Activated CD8-positive, alpha-beta T cell treated with anti-CD3 and anti-CD28 coated beads, Interleukin-2, amount 10 ng/mL, durations not matched to agents 7 days and 5 days (primary cell): ENCODE measurements at regions not wholly inside any gene's neighbourhood (a gene's known extent, or its start where the extent isn't known, plus 50 kb on each side); places are given as distances from the start of the nearest gene placed in this dataset.
A peak's percentile ranks its signal among the peaks of the same experiment; 100 is the strongest.

Experiments used
- ATAC-seq: fragments of 150-1000 bp; cut with Tn5 transposase; one replicate; pipeline ENCODE4 v1.10.0; 2021; ENCODE audit warnings: moderate library complexity
- CTCF ChIA-PET: fragments of 350-600 bp; sonication (Branson Sonifier 250); formaldehyde crosslinking; loops from one replicate; lab custom pipeline; 2021; ENCODE audit warnings: antibody characterized with exemption; lab: Charles Lee
- POLR2A ChIA-PET: fragments of 350-600 bp; sonication (Branson Sonifier 250); formaldehyde crosslinking; loops from one replicate; lab custom pipeline; 2021; ENCODE audit warnings: antibody characterized with exemption; lab: Charles Lee
- DNase-seq: peaks from one replicate; pipeline ENCODE4 v3.0.0-alpha.2; 2020
- H3K27ac Mint-ChIP-seq: one replicate; pipeline ENCODE4 v1.8.0; 2021; ENCODE audit warnings: mild to moderate bottlenecking, mixed read lengths
- H3K27me3 Mint-ChIP-seq: one replicate; pipeline ENCODE4 v1.8.0; 2021; ENCODE audit warnings: low read depth, mixed read lengths
- H3K36me3 Mint-ChIP-seq: one replicate; pipeline ENCODE4 v1.8.0; 2021; ENCODE audit warnings: low read depth, mixed read lengths
- H3K4me1 Mint-ChIP-seq: one replicate; pipeline ENCODE4 v1.8.0; 2021; ENCODE audit warnings: low read depth, mixed read lengths
- H3K4me3 Mint-ChIP-seq: one replicate; pipeline ENCODE4 v1.8.0; 2021; ENCODE audit warnings: mild to moderate bottlenecking, mixed read lengths
- H3K9me3 Mint-ChIP-seq: one replicate; pipeline ENCODE4 v1.8.0; 2022; ENCODE audit warnings: mixed read lengths; ENCODE audit not compliant: insufficient read depth

- no peak overlapping the region for H3K27ac Mint-ChIP-seq
- ATAC-seq (no peak), DNase-seq (no peak)
- no peaks in the 10 kb centered on the region for H3K27me3 Mint-ChIP-seq
- H3K4me1 Mint-ChIP-seq: no peaks in the 10 kb centered on the region
- no peak overlapping the region for H3K4me3 Mint-ChIP-seq
- H3K36me3 Mint-ChIP-seq: no peaks in the 10 kb centered on the region
- ChIA-PET CTCF (interaction anchor here (1.2 kb wide), 1 partner anchor 12 kb away, joined by 4 read pairs; no protein-coding TSS in a partner anchor), POLR2A (no interaction called here)
- H3K9me3 Mint-ChIP-seq: no peaks in the 10 kb centered on the region
Observed at GRCh38 chr2:12579018-12579417, 137.7 kb upstream of the TRIB2 start.

GRCh38 chr2:12584338-12584737 lies 132.4 kb upstream of the TRIB2 start:
- Mint-ChIP-seq H3K27ac (no peak overlapping the region), H3K27me3 (no peaks in the 10 kb centered on the region), H3K4me3 (no peak overlapping the region), H3K36me3 (no peaks in the 10 kb centered on the region), H3K4me1 (peaks cover 20% of the 10 kb centered on the region), H3K9me3 (no peaks in the 10 kb centered on the region)
- ATAC-seq (no peak), DNase-seq (no peak)
- POLR2A ChIA-PET: no interaction called here
- CTCF ChIA-PET: no interaction called here

- Mint-ChIP-seq H3K27me3 (no peaks in the 10 kb centered on the region), H3K4me1 (peaks cover 23% of the 10 kb centered on the region), H3K27ac (no peak overlapping the region), H3K36me3 (no peaks in the 10 kb centered on the region), H3K9me3 (no peaks in the 10 kb centered on the region), H3K4me3 (no peak overlapping the region)
- CTCF ChIA-PET: interaction anchor here (0.7 kb wide), 1 partner anchor 226 kb away, joined by 4 read pairs; no protein-coding TSS in a partner anchor
- ATAC-seq (no peak), DNase-seq (no peak)
- POLR2A ChIA-PET: interaction anchor here (0.8 kb wide), 1 partner anchor 247 kb away, joined by 3 read pairs; no protein-coding TSS in a partner anchor
Observed at GRCh38 chr2:12585784-12586183, 131.0 kb upstream of the TRIB2 start.

GRCh38 chr2:12587228-12587627 lies 129.5 kb upstream of the TRIB2 start:
- POLR2A ChIA-PET: no interaction called here
- CTCF ChIA-PET: no interaction called here
- no peaks in the 10 kb centered on the region for H3K27me3 Mint-ChIP-seq
- H3K4me1 Mint-ChIP-seq: peaks cover 23% of the 10 kb centered on the region
- H3K9me3 Mint-ChIP-seq: no peaks in the 10 kb centered on the region
- no peaks in the 10 kb centered on the region for H3K36me3 Mint-ChIP-seq
- no peak for DNase-seq
- no peak overlapping the region for H3K4me3 Mint-ChIP-seq
- no peak for ATAC-seq
- H3K27ac Mint-ChIP-seq: no peak overlapping the region

GRCh38 chr2:12587729-12588522 lies 128.8 kb upstream of the TRIB2 start:
- DNase-seq (no peak), ATAC-seq (peak; percentile 51)
- no peaks in the 10 kb centered on the region for H3K9me3 Mint-ChIP-seq
- POLR2A ChIA-PET: no interaction called here
- CTCF ChIA-PET: interaction anchor here (1.0 kb wide), 1 partner anchor 18 kb away, joined by 3 read pairs; no protein-coding TSS in a partner anchor
- peak overlapping the region; percentile 64 for H3K27ac Mint-ChIP-seq
- no peaks in the 10 kb centered on the region for H3K36me3 Mint-ChIP-seq
- H3K4me1 Mint-ChIP-seq: peaks cover 23% of the 10 kb centered on the region
- H3K4me3 Mint-ChIP-seq: no peak overlapping the region
- H3K27me3 Mint-ChIP-seq: no peaks in the 10 kb centered on the region

- no peaks in the 10 kb centered on the region for H3K9me3 Mint-ChIP-seq
- CTCF ChIA-PET: interaction anchor here (1.0 kb wide), 1 partner anchor 17 kb away, joined by 3 read pairs; no protein-coding TSS in a partner anchor
- H3K4me3 Mint-ChIP-seq: no peak overlapping the region
- peak overlapping the region; percentile 4 for H3K27ac Mint-ChIP-seq
- DNase-seq (no peak), ATAC-seq (no peak)
- H3K36me3 Mint-ChIP-seq: no peaks in the 10 kb centered on the region
- no peaks in the 10 kb centered on the region for H3K27me3 Mint-ChIP-seq
- peaks cover 23% of the 10 kb centered on the region for H3K4me1 Mint-ChIP-seq
- POLR2A ChIA-PET: no interaction called here
Observed at GRCh38 chr2:12588986-12589385, 127.8 kb upstream of the TRIB2 start.

- ATAC-seq (no peak), DNase-seq (no peak)
- H3K27me3 Mint-ChIP-seq: no peaks in the 10 kb centered on the region
- H3K4me1 Mint-ChIP-seq: peaks cover 23% of the 10 kb centered on the region
- H3K9me3 Mint-ChIP-seq: no peaks in the 10 kb centered on the region
- H3K36me3 Mint-ChIP-seq: no peaks in the 10 kb centered on the region
- H3K27ac Mint-ChIP-seq: no peak overlapping the region
- POLR2A ChIA-PET: no interaction called here
- CTCF ChIA-PET: no interaction called here
- H3K4me3 Mint-ChIP-seq: no peak overlapping the region
Observed at GRCh38 chr2:12589802-12590320, 126.9 kb upstream of the TRIB2 start.

- ChIA-PET CTCF (no interaction called here), POLR2A (interaction anchor here (1.3 kb wide), 1 partner anchor 124 kb away, joined by 3 read pairs; no protein-coding TSS in a partner anchor)
- Mint-ChIP-seq H3K36me3 (no peaks in the 10 kb centered on the region), H3K4me1 (peaks cover 20% of the 10 kb centered on the region), H3K9me3 (no peaks in the 10 kb centered on the region), H3K27me3 (no peaks in the 10 kb centered on the region), H3K27ac (no peak overlapping the region), H3K4me3 (no peak overlapping the region)
- DNase-seq (no peak), ATAC-seq (no peak)
Observed at GRCh38 chr2:12592296-12592695, 124.4 kb upstream of the TRIB2 start.

- no peaks in the 10 kb centered on the region for H3K36me3 Mint-ChIP-seq
- POLR2A ChIA-PET: no interaction called here
- no peak overlapping the region for H3K27ac Mint-ChIP-seq
- H3K9me3 Mint-ChIP-seq: no peaks in the 10 kb centered on the region
- H3K4me3 Mint-ChIP-seq: no peak overlapping the region
- no peak for ATAC-seq
- CTCF ChIA-PET: no interaction called here
- peaks cover under 1% of the 10 kb centered on the region for H3K4me1 Mint-ChIP-seq
- H3K27me3 Mint-ChIP-seq: no peaks in the 10 kb centered on the region
- no peak for DNase-seq
Observed at GRCh38 chr2:12594590-12594989, 122.1 kb upstream of the TRIB2 start.

GRCh38 chr2:12596771-12597170 lies 120.0 kb upstream of the TRIB2 start:
- ChIA-PET CTCF (no interaction called here), POLR2A (no interaction called here)
- Mint-ChIP-seq H3K36me3 (no peaks in the 10 kb centered on the region), H3K27me3 (no peaks in the 10 kb centered on the region), H3K27ac (no peak overlapping the region), H3K4me1 (no peaks in the 10 kb centered on the region), H3K9me3 (no peaks in the 10 kb centered on the region), H3K4me3 (no peak overlapping the region)
- DNase-seq (no peak), ATAC-seq (no peak)

GRCh38 chr2:12597610-12598009 lies 119.1 kb upstream of the TRIB2 start:
- CTCF ChIA-PET: no interaction called here
- POLR2A ChIA-PET: no interaction called here
- H3K27ac Mint-ChIP-seq: no peak overlapping the region
- H3K9me3 Mint-ChIP-seq: no peaks in the 10 kb centered on the region
- no peak for DNase-seq
- H3K27me3 Mint-ChIP-seq: no peaks in the 10 kb centered on the region
- no peak for ATAC-seq
- H3K4me1 Mint-ChIP-seq: no peaks in the 10 kb centered on the region
- H3K36me3 Mint-ChIP-seq: no peaks in the 10 kb centered on the region
- no peak overlapping the region for H3K4me3 Mint-ChIP-seq

- ChIA-PET POLR2A (no interaction called here), CTCF (no interaction called here)
- ATAC-seq (no peak), DNase-seq (no peak)
- H3K4me3 Mint-ChIP-seq: no peak overlapping the region
- H3K27me3 Mint-ChIP-seq: no peaks in the 10 kb centered on the region
- no peak overlapping the region for H3K27ac Mint-ChIP-seq
- no peaks in the 10 kb centered on the region for H3K9me3 Mint-ChIP-seq
- peaks cover 4% of the 10 kb centered on the region for H3K4me1 Mint-ChIP-seq
- no peaks in the 10 kb centered on the region for H3K36me3 Mint-ChIP-seq
Observed at GRCh38 chr2:12602661-12603060, 114.1 kb upstream of the TRIB2 start.
